Liver (tissue), 8 donors: ENCODE measurements at regions not wholly inside any gene's neighbourhood (a gene's known extent, or its start where the extent isn't known, plus 50 kb on each side); places are given as distances from the start of the nearest gene placed in this dataset.

Source experiments
- DNase-seq: peaks from one replicate; pipeline ENCODE4 v3.0.0-alpha.2; 2017; ENCODE audit warnings: low spot score
- H3K27ac ChIP-seq, 2 donors: one replicate each; pipeline ENCODE4 v1.7.0; 2013; ENCODE audit warnings: inconsistent platforms in 2 of 2, low read length in 2 of 2, control low read depth in 1 of 2, low read depth in 1 of 2, mild to moderate bottlenecking in 1 of 2
- H3K27me3 ChIP-seq, 4 donors: one replicate each; pipeline versions ENCODE4 v1.6.1 to v1.7.0; 2013; ENCODE audit warnings: low read length in 3 of 4, inconsistent platforms in 1 of 4, mild to moderate bottlenecking in 1 of 4, moderate library complexity in 1 of 4; ENCODE audit not compliant: control insufficient read depth in 4 of 4, insufficient read depth in 4 of 4
- H3K36me3 ChIP-seq, 4 donors: one replicate each; pipeline versions ENCODE4 v1.6.1 to v1.7.0; 2013; ENCODE audit warnings: low read length in 3 of 4, mild to moderate bottlenecking in 3 of 4, low read depth in 1 of 4, moderate library complexity in 1 of 4; ENCODE audit not compliant: control insufficient read depth in 4 of 4, insufficient read depth in 3 of 4
- H3K4me1 ChIP-seq, 4 donors: one replicate each; pipeline versions ENCODE4 v1.6.1 to v1.7.0; 2013; ENCODE audit warnings: low read length in 3 of 4, mild to moderate bottlenecking in 3 of 4, moderate library complexity in 1 of 4; ENCODE audit not compliant: control insufficient read depth in 4 of 4, insufficient read depth in 4 of 4
- H3K4me3 ChIP-seq, 3 donors: one replicate each; pipeline versions ENCODE4 v1.6.1 to v1.7.0; 2013; ENCODE audit warnings: low read length in 3 of 3, control low read depth in 1 of 3, low read depth in 1 of 3, mild to moderate bottlenecking in 1 of 3
- H3K9ac ChIP-seq, 2 donors: one replicate each; pipeline ENCODE4 v1.7.0; 2013; ENCODE audit warnings: low read length in 2 of 2, mild to moderate bottlenecking in 2 of 2, moderate library complexity in 2 of 2, control low read depth in 1 of 2, low read depth in 1 of 2
- H3K9me3 ChIP-seq, 4 donors: one replicate each; pipeline versions ENCODE4 v1.6.1 to v1.7.0; 2013; ENCODE audit warnings: low read length in 3 of 4; ENCODE audit not compliant: control insufficient read depth in 4 of 4
- EGR1 ChIP-seq, 2 donors: IDR thresholded peaks; 2 replicates each; pipeline ENCODE4 v1.6.1; 2016 to 2018; ENCODE audit warnings: antibody characterized with exemption in 2 of 2, low read depth in 2 of 2
- FOXA1 ChIP-seq: IDR thresholded peaks from 2 replicates; pipeline ENCODE4 v1.6.1; 2016; ENCODE audit warnings: antibody characterized with exemption
- FOXA2 ChIP-seq: IDR thresholded peaks from 2 replicates; pipeline ENCODE4 v1.6.1; 2016; ENCODE audit warnings: antibody characterized with exemption
- GABPA ChIP-seq, 2 donors: IDR thresholded peaks in 1 of 2; conservative IDR thresholded peaks in 1 of 2; 2 replicates each; pipeline ENCODE4 v1.6.1; 2016; ENCODE audit warnings: antibody characterized with exemption in 2 of 2, mild to moderate bottlenecking in 1 of 2, moderate library complexity in 1 of 2
- HNF4A ChIP-seq, 2 donors: conservative IDR thresholded peaks; 2 replicates each; pipeline ENCODE4 v1.6.1; 2016; ENCODE audit warnings: antibody characterized with exemption in 2 of 2, mild to moderate bottlenecking in 2 of 2
- HNF4G ChIP-seq: IDR thresholded peaks from 2 replicates; pipeline ENCODE4 v1.6.1; 2016; ENCODE audit warnings: antibody characterized with exemption
- NR2F2 ChIP-seq: IDR thresholded peaks from 2 replicates; pipeline ENCODE4 v1.6.1; 2016; ENCODE audit warnings: antibody characterized with exemption
- REST ChIP-seq: IDR thresholded peaks from 2 replicates; pipeline ENCODE4 v1.6.1; 2016; ENCODE audit warnings: antibody characterized with exemption, mild to moderate bottlenecking
- SP1 ChIP-seq: IDR thresholded peaks from 2 replicates; pipeline ENCODE4 v1.6.1; 2018; ENCODE audit warnings: antibody characterized with exemption, mild to moderate bottlenecking
- TAF1 ChIP-seq: conservative IDR thresholded peaks from 2 replicates; pipeline ENCODE4 v1.6.1; 2016; ENCODE audit warnings: antibody characterized with exemption, mild to moderate bottlenecking
- YY1 ChIP-seq: IDR thresholded peaks from 2 replicates; pipeline ENCODE4 v1.6.1; 2016; ENCODE audit warnings: antibody characterized with exemption, mild to moderate bottlenecking
- WGBS: extraction: QIAGEN DNeasy Blood & Tissue Kit; methylation state at CpG from one replicate; pipeline ENCODE4 v1.1.7; 2013; 5-methylcytosine and 5-hydroxymethylcytosine counted together
- TF ChIP-seq, protein P1 (sequence below): fragments of 150-350 bp; IDR thresholded peaks from 2 replicates; pipeline ENCODE4 v1.5.1; 2017; ENCODE audit warnings: improper control_type of control experiment, low read depth, low read length; ENCODE audit not compliant: missing input control
- TF ChIP-seq, protein P2 (sequence below): IDR thresholded peaks from 2 replicates; pipeline ENCODE4 v1.6.1; 2016; ENCODE audit warnings: antibody characterized with exemption
- TF ChIP-seq, protein P3 (sequence below): IDR thresholded peaks from 2 replicates; pipeline ENCODE4 v1.6.1; 2016; ENCODE audit warnings: antibody characterized with exemption
- donor health status: healthy.
- donor health status: healthy.
- donor health status: healthy.
- donor health status: healthy.
- donor health status: healthy.

GRCh38 chr5:141769671-141770070, 87.6 kb upstream of the ARAP3 start:
- Histone ChIP-seq H3K9me3 (no peaks in the 10 kb centered on the region), H3K27ac (no peak overlapping the region), H3K4me1 (no peaks in the 10 kb centered on the region), H3K36me3 (no peaks in the 10 kb centered on the region), H3K27me3 (no peaks in the 10 kb centered on the region), H3K4me3 (no peak overlapping the region), H3K9ac (no peak overlapping the region)
- no peak for DNase-seq
- 83% methylated on average over 3 of the region's 3 CpGs for WGBS
- TF ChIP-seq NR2F2 (no peak), TAF1 (no peak), FOXA2 (no peak), HNF4A (conservative IDR thresholded peaks at IDR 0.05) (no peak), GABPA (IDR thresholded peaks at IDR 0.05 in 1 of 2, conservative IDR thresholded peaks at IDR 0.05 in 1 of 2) (no peak), HNF4G (no peak)
- TF ChIP-seq, protein P1, sequence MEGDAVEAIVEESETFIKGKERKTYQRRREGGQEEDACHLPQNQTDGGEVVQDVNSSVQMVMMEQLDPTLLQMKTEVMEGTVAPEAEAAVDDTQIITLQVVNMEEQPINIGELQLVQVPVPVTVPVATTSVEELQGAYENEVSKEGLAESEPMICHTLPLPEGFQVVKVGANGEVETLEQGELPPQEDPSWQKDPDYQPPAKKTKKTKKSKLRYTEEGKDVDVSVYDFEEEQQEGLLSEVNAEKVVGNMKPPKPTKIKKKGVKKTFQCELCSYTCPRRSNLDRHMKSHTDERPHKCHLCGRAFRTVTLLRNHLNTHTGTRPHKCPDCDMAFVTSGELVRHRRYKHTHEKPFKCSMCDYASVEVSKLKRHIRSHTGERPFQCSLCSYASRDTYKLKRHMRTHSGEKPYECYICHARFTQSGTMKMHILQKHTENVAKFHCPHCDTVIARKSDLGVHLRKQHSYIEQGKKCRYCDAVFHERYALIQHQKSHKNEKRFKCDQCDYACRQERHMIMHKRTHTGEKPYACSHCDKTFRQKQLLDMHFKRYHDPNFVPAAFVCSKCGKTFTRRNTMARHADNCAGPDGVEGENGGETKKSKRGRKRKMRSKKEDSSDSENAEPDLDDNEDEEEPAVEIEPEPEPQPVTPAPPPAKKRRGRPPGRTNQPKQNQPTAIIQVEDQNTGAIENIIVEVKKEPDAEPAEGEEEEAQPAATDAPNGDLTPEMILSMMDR = no peak
- TF ChIP-seq, protein P2, sequence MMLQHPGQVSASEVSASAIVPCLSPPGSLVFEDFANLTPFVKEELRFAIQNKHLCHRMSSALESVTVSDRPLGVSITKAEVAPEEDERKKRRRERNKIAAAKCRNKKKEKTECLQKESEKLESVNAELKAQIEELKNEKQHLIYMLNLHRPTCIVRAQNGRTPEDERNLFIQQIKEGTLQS = no peak

DNA sequence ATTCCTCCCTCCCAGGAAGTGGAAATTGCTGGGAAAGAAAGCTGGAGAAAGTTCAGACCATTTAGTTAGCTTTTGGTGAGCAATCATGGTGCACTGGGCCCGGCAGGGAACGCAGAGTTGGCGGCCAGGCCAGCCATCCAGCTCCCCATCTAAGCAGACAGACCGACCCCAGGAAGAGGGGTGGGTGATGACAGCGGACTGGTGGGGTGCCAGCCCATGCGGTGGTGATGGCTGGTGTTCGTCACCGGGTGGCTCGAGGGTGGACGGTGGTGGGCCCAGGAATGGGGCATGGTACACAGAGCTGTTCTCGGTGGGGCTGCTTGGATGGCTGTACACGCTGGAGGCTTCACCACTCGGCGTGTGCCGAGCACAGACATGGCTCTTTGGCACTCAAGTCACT, 85.6 kb upstream of the ARAP3 start:
- Histone ChIP-seq H3K27me3 (no peaks in the 10 kb centered on the region), H3K4me1 (no peaks in the 10 kb centered on the region), H3K9me3 (no peaks in the 10 kb centered on the region), H3K9ac (no peak overlapping the region), H3K36me3 (no peaks in the 10 kb centered on the region), H3K27ac (no peak overlapping the region), H3K4me3 (no peak overlapping the region)
- no peak for DNase-seq
- TF ChIP-seq EGR1 (IDR thresholded peaks at IDR 0.05; ENCODE audit: low read depth in 2 of 2) = no peak
- no peak for TF ChIP-seq HNF4G
- TF ChIP-seq YY1 = no peak
- no peak for TF ChIP-seq SP1
- no peak for TF ChIP-seq GABPA (IDR thresholded peaks at IDR 0.05 in 1 of 2, conservative IDR thresholded peaks at IDR 0.05 in 1 of 2)
- TF ChIP-seq FOXA1 = no peak
- no peak for TF ChIP-seq HNF4A (conservative IDR thresholded peaks at IDR 0.05)
- TF ChIP-seq, protein P2 = no peak
- TF ChIP-seq, protein P3, sequence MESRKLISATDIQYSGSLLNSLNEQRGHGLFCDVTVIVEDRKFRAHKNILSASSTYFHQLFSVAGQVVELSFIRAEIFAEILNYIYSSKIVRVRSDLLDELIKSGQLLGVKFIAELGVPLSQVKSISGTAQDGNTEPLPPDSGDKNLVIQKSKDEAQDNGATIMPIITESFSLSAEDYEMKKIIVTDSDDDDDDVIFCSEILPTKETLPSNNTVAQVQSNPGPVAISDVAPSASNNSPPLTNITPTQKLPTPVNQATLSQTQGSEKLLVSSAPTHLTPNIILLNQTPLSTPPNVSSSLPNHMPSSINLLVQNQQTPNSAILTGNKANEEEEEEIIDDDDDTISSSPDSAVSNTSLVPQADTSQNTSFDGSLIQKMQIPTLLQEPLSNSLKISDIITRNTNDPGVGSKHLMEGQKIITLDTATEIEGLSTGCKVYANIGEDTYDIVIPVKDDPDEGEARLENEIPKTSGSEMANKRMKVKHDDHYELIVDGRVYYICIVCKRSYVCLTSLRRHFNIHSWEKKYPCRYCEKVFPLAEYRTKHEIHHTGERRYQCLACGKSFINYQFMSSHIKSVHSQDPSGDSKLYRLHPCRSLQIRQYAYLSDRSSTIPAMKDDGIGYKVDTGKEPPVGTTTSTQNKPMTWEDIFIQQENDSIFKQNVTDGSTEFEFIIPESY = no peak
- no peak for TF ChIP-seq REST
- 95% methylated on average over 15 of the region's 15 CpGs for WGBS
